ENCODE measurements at regions not wholly inside any gene's neighbourhood (a gene's known extent, or its start where the extent isn't known, plus 50 kb on each side); places are given as distances from the start of the nearest gene placed in this dataset.

- no peak overlapping the region for H3K27ac ChIP-seq (ENCODE audit: low read depth, low read length)
- no peak for DNase-seq (ENCODE audit: low read depth in 4 of 6, low spot score in 6 of 6)
- H3K4me3 ChIP-seq (ENCODE audit: low read depth, low read length) = no peak overlapping the region
- H3K9me3 ChIP-seq (ENCODE audit: control insufficient read depth, insufficient read depth, low read length) = no peaks in the 10 kb centered on the region
- 76% methylated on average over 7 of the region's 9 CpGs for WGBS (ENCODE audit: insufficient coverage)
- peaks cover 4% of the 10 kb centered on the region for H3K36me3 ChIP-seq (ENCODE audit: control insufficient read depth, insufficient read depth, low read length)
- H3K4me1 ChIP-seq (ENCODE audit: control insufficient read depth, insufficient read depth, low read length) = peaks cover 62% of the 10 kb centered on the region
- no peaks in the 10 kb centered on the region for H3K27me3 ChIP-seq (ENCODE audit: control insufficient read depth, insufficient read depth, low read length)
Observed at GRCh38 chr11:70546191-70546940, 148.0 kb downstream of the CTTN start.

- Histone ChIP-seq H3K27me3 (ENCODE audit: control insufficient read depth, insufficient read depth, low read length) (no peaks in the 10 kb centered on the region), H3K4me1 (ENCODE audit: control insufficient read depth, insufficient read depth, low read length) (peaks cover 72% of the 10 kb centered on the region), H3K9me3 (ENCODE audit: control insufficient read depth, insufficient read depth, low read length) (no peaks in the 10 kb centered on the region), H3K27ac (ENCODE audit: low read depth, low read length) (no peak overlapping the region), H3K36me3 (ENCODE audit: control insufficient read depth, insufficient read depth, low read length) (peaks cover 4% of the 10 kb centered on the region), H3K4me3 (ENCODE audit: low read depth, low read length) (no peak overlapping the region)
- WGBS (ENCODE audit: insufficient coverage) = 70% methylated on average over 6 of the region's 7 CpGs
- DNase-seq (ENCODE audit: low read depth in 4 of 6, low spot score in 6 of 6) = no peak
Observed at GRCh38 chr11:70547386-70547785, 149.1 kb downstream of the CTTN start.

DNA sequence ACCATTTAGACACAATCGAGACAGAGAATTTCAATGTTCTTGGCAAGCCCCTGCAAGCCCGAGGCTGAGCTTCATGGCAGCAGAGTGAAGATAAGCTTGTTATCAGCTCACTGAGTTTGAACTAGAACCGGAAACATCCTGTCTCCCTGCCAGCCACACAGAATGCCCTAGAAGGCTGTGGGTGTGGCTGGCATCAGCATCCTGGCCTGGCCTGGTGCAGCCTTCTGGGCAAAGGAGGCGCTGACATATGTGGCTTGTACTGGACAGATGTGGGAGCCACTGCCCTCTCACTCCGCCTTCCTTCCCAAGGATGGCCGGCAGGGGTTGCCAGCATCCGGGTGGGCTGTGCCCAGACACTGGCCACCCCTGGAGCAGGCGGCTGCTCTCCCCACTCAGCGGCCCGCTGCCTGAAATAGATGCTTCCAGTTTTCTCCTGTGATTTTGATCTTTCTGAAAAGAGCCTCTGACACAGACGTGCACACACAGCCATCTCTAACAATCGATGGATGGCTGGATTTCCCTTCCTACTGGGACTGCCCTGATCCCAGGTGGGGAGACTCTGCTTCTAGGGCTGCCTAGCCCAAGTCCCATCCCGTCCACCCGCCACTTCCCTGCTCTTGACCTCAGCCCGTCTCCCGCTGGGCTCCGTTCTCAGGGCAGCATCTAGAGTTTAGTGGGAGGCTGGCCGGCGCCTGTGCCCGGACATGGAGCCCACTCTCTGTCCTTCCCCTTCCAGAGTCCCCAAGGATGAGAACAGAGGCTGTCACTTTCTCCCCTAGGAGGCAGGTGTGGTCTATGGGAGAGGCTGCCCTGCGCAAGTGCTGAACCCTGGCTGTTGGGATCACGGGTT, 149.7 kb downstream of the CTTN start:
- Histone ChIP-seq H3K9me3 (ENCODE audit: control insufficient read depth, insufficient read depth, low read length) (no peaks in the 10 kb centered on the region), H3K27ac (ENCODE audit: low read depth, low read length) (no peak overlapping the region), H3K36me3 (ENCODE audit: control insufficient read depth, insufficient read depth, low read length) (peaks cover 4% of the 10 kb centered on the region), H3K27me3 (ENCODE audit: control insufficient read depth, insufficient read depth, low read length) (no peaks in the 10 kb centered on the region), H3K4me1 (ENCODE audit: control insufficient read depth, insufficient read depth, low read length) (peaks cover 77% of the 10 kb centered on the region), H3K4me3 (ENCODE audit: low read depth, low read length) (no peak overlapping the region)
- peak in 2 of 6 donors; percentile 67 to 73 for DNase-seq (ENCODE audit: low read depth in 4 of 6, low spot score in 6 of 6)
- 69% methylated on average over 15 of the region's 22 CpGs for WGBS (ENCODE audit: insufficient coverage)

DNA sequence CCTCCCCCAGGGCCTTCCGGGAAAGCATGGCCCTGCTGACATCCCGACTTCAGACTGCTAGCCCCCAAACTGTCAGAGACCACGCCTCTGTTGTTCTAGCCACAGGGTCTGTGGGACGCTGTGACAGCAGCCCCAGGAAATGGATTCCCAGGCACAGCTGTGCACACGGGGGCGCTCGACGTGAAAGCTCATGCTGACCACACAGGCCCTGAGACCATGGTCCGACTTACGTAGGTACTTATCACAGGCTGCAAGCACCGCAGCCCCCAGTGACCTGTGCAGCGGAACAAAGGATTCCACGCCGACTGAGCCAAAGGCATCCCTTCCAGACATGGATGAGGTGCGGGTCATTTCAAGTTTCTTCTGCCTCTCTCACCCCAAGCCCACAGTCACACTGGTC, 150.6 kb downstream of the CTTN start:
- Histone ChIP-seq H3K9me3 (ENCODE audit: control insufficient read depth, insufficient read depth, low read length) (no peaks in the 10 kb centered on the region), H3K36me3 (ENCODE audit: control insufficient read depth, insufficient read depth, low read length) (peaks cover 4% of the 10 kb centered on the region), H3K4me3 (ENCODE audit: low read depth, low read length) (no peak overlapping the region), H3K27ac (ENCODE audit: low read depth, low read length) (no peak overlapping the region), H3K27me3 (ENCODE audit: control insufficient read depth, insufficient read depth, low read length) (no peaks in the 10 kb centered on the region), H3K4me1 (ENCODE audit: control insufficient read depth, insufficient read depth, low read length) (peaks cover 75% of the 10 kb centered on the region)
- no peak for DNase-seq (ENCODE audit: low read depth in 4 of 6, low spot score in 6 of 6)
- 87% methylated on average over 14 of the region's 15 CpGs for WGBS (ENCODE audit: insufficient coverage)

- WGBS (ENCODE audit: insufficient coverage) = 91% methylated on average over 15 of the region's 15 CpGs
- Histone ChIP-seq H3K4me3 (ENCODE audit: low read depth, low read length) (no peak overlapping the region), H3K27ac (ENCODE audit: low read depth, low read length) (no peak overlapping the region), H3K36me3 (ENCODE audit: control insufficient read depth, insufficient read depth, low read length) (peaks cover 3% of the 10 kb centered on the region), H3K9me3 (ENCODE audit: control insufficient read depth, insufficient read depth, low read length) (no peaks in the 10 kb centered on the region), H3K4me1 (ENCODE audit: control insufficient read depth, insufficient read depth, low read length) (peaks cover 71% of the 10 kb centered on the region), H3K27me3 (ENCODE audit: control insufficient read depth, insufficient read depth, low read length) (no peaks in the 10 kb centered on the region)
- no peak for DNase-seq (ENCODE audit: low read depth in 4 of 6, low spot score in 6 of 6)
Observed at GRCh38 chr11:70549386-70549785, 151.1 kb downstream of the CTTN start.

DNA sequence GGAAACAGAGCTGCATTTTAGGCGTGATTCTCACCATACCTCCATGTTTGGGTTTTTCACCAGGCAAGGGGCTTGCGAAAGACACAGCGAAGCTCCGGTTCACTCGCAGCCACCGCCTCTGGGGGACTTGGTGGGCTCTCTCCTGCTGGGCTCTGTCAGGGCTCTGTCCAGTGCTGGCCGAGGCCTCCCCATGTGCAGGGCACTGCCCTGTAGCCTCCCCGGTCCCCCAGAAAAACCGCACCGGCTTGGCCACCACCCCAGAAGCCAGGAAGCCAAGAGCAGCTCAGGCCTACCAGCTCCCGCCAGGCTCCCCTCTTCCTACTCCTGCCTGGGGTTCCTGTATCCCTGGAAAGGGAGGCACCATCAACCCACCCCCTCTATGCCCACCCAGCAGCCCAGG, 151.5 kb downstream of the CTTN start:
- no peak overlapping the region for H3K4me3 ChIP-seq (ENCODE audit: low read depth, low read length)
- H3K36me3 ChIP-seq (ENCODE audit: control insufficient read depth, insufficient read depth, low read length) = no peaks in the 10 kb centered on the region
- H3K9me3 ChIP-seq (ENCODE audit: control insufficient read depth, insufficient read depth, low read length) = no peaks in the 10 kb centered on the region
- no peak overlapping the region for H3K27ac ChIP-seq (ENCODE audit: low read depth, low read length)
- H3K4me1 ChIP-seq (ENCODE audit: control insufficient read depth, insufficient read depth, low read length) = peaks cover 71% of the 10 kb centered on the region
- no peaks in the 10 kb centered on the region for H3K27me3 ChIP-seq (ENCODE audit: control insufficient read depth, insufficient read depth, low read length)
- no peak for DNase-seq (ENCODE audit: low read depth in 4 of 6, low spot score in 6 of 6)
- 94% methylated on average over 11 of the region's 11 CpGs for WGBS (ENCODE audit: insufficient coverage)

DNA sequence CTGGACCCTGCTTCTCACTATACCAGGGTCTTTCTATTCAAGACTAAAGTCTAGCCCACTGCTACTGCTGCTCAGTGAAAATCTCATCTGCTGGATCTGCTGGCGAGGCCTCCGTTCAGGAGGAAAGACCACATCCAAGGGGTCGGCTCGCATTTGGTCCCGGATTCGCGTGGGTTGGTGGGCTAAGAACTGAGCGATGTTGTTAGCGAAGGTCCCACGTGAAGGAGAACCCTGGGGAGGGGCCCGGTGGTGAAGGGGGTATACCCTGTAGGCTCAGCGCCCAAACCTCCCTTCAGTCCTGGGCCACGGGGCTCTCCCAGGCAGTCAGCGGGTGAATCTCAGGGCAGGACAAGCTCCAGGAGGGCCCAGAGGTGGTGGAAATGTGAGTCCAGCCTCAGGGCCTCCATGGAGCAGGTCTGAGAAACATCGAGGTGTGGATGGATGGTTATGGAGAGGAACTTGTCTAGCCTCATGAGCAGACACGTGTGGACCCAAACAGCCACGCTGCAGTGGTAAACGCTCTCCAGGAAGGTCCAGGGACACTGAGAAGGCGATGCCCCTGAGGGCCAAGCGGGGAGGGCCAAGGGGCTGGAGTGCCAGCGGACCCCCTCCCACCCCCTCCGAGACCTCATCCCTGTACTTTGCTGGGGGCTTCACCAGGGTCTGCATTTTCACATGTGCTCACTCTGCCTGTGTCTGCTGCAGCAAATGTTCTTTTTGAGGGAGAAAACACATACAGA, 152.3 kb downstream of the CTTN start:
- Histone ChIP-seq H3K4me1 (ENCODE audit: control insufficient read depth, insufficient read depth, low read length) (peaks cover 68% of the 10 kb centered on the region), H3K27me3 (ENCODE audit: control insufficient read depth, insufficient read depth, low read length) (no peaks in the 10 kb centered on the region), H3K9me3 (ENCODE audit: control insufficient read depth, insufficient read depth, low read length) (no peaks in the 10 kb centered on the region), H3K36me3 (ENCODE audit: control insufficient read depth, insufficient read depth, low read length) (no peaks in the 10 kb centered on the region), H3K4me3 (ENCODE audit: low read depth, low read length) (no peak overlapping the region), H3K27ac (ENCODE audit: low read depth, low read length) (no peak overlapping the region)
- no peak for DNase-seq (ENCODE audit: low read depth in 4 of 6, low spot score in 6 of 6)
- WGBS (ENCODE audit: insufficient coverage) = 88% methylated on average over 22 of the region's 22 CpGs

DNA sequence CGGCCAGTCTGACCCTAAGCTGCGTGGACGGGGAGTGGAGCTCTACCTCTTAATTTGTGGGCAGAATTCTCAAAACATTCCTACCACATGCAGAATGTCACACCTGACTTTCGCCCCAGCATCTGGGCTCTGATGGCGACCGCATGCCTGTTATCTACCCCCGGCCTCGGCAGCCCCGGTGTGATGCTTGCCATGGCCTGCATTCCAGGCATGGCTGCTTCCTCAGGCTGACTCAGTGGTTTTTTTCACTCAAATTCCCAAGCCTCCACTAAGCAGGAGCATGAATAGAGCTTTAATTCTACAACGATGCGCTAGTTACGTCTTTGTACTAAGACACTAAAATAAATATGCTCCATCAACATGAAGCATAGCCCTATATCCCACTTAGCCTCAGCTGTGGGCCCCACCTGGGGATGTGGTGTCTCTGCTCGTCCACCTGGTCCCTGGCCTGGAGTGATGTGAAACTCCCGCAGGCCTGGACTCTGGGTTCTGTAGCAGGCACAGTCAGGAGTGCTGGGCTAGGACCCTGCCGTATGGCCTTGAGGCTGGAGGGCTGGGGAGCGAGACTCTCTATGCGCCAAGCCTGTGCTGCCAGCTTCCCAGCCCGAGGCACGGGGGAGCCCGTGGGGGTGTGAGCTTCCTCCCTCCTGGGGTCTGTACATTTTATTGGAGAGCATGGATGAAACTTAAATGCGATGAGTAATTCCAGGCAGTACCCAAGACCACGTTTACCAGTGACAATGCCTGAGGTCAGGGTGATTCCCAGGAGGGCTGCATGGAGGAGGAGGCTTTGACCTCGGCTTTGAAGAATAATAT, 153.2 kb downstream of the CTTN start:
- H3K4me3 ChIP-seq (ENCODE audit: low read depth, low read length) = no peak overlapping the region
- no peaks in the 10 kb centered on the region for H3K9me3 ChIP-seq (ENCODE audit: control insufficient read depth, insufficient read depth, low read length)
- peak in 1 of 6 donors; percentile 66 for DNase-seq (ENCODE audit: low read depth in 4 of 6, low spot score in 6 of 6)
- H3K27me3 ChIP-seq (ENCODE audit: control insufficient read depth, insufficient read depth, low read length) = no peaks in the 10 kb centered on the region
- WGBS (ENCODE audit: insufficient coverage) = 66% methylated on average over 18 of the region's 23 CpGs
- H3K4me1 ChIP-seq (ENCODE audit: control insufficient read depth, insufficient read depth, low read length) = peaks cover 59% of the 10 kb centered on the region
- H3K36me3 ChIP-seq (ENCODE audit: control insufficient read depth, insufficient read depth, low read length) = no peaks in the 10 kb centered on the region
- no peak overlapping the region for H3K27ac ChIP-seq (ENCODE audit: low read depth, low read length)
